ENCODE measurements at regions not wholly inside any gene's neighbourhood (a gene's known extent, or its start where the extent isn't known, plus 50 kb on each side); places are given as distances from the start of the nearest gene placed in this dataset.

DNA sequence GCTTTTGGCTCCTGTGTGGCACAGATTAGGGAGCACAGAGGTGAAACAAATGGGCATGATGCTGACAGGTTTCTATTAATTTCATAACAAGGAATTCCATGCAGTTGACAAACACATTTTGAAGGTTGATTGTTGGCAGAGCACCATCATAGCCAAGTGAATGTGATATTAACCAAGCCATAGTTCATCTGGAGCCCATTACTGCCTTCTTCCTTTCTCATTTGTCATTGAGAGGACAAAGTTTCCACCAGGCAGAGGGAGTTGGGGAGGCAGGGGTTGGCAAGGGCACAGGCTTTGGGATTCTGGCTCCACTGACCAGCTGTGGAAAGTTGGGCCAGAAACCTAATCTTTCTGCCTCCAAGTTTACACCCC is 325.2 kb downstream of the MFSD1 start:
- no peak for DNase-seq (ENCODE audit: low read depth)

DNA sequence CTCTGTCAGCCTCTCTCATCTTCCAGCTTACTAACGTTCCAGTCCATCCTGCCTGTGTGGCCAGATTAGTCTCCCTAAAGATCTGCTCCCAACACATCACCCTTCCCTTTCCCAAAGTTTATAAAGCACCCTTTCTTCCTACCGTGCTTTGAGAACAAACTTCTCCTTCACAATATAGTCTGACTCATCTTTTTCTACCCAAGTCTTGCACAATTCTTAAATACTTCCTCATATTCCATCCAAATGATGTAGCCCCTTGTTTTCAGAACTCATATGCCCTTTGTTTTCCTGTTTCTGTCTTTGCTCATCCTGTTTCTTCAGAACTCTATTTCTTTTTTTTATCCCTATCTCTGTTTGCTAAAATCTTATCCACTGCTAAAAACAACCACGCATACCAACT is 326.8 kb downstream of the MFSD1 start:
- DNase-seq (ENCODE audit: low read depth), result peak; percentile 48

DNA sequence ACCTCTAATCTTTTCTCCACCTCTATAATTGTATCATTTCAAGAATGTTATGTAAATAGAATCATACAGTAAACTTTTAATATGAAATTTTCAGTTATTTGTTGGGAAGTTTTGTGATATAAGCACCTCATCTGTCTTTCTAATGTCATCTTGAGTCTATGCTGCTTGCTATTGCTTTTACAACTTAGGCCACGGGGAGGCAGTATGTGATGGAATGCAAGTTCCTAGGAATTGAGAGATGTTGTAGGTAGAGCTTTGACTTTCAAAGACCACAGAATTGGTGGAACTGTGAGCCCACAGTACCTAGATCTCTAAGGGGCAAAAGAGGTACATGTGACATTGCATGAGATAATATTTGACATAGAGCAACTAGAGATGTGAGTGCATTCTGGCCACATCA is 328.3 kb downstream of the MFSD1 start:
- DNase-seq (ENCODE audit: low read depth), result no peak

DNA sequence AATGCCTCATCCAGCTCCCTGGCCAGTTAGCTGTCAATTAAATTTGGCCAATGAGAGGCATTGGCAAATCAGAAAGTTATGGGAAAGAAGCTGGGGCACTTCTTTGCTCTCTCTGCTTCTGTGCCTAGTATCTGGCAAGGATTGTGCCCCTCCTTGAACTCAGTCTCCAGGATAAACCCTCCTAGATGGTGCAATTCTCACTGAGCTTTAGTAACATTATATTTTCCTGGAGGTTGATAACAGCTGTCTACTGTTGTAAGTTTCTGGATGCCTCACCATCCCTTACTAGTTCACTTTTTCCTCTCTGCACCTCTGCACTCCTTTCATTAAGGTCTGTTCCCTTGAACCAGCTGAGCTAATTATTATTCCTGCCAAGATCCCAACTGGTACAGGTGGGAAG is 329.5 kb downstream of the MFSD1 start:
- DNase-seq (ENCODE audit: low read depth), result no peak

DNA sequence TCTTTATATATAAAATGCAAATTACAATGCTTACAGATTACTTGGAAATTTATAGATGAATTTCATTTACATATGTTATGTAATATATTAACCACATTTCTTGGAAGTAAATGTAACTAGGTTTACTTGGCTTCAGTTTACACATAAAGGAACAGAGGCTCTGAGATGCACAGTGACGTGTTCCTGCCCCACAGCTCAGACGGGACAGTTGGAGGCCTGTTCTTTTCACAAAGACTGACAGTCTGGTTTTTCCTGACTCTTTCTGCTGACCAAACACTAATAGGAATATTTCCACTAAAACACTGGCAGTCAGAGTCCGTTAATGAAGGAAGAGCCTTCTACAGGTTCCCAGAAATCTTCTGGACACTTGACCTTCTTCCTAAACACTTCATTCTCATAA is 336.1 kb downstream of the MFSD1 start:
- DNase-seq (ENCODE audit: low read depth), result no peak

DNA sequence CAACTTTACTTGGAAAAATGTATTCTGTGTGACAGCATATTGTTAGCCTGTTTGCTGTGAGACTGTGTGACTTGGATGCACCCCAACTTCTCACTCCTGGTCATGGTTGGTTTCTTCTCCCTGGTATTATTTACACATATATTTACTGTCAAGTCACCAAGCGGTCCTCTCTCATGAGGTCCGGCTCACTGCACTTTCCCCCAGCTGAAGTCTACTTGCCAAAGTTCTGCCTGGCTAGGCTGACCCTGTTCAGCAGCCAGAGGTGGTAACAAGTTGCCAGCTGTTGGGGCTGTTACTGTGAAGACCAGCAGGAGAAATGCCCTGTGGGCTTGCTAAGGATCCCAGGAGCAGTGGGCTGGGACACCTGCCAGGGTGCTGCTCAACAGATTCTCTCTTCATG is 337.5 kb downstream of the MFSD1 start:
- DNase-seq (ENCODE audit: low read depth), result no peak

DNA sequence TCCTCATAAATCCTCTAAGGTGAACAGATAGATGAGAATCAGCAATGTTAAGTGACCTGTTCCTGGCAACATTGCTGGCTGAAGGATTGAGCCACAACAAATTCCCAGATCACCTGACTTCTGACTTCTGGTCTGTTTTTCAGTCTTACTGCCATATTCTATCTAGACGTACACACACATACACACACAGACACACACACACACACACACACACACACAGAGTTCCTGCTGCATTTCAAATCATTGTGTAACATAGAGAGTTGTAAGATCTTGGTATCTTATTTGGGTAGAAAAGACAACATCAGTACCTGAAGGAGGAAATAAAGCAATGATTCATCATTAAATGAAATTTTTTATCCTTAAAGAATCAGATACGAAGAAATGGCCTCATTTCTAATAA is 342.6 kb downstream of the MFSD1 start:
- DNase-seq (ENCODE audit: low read depth), result no peak

DNA sequence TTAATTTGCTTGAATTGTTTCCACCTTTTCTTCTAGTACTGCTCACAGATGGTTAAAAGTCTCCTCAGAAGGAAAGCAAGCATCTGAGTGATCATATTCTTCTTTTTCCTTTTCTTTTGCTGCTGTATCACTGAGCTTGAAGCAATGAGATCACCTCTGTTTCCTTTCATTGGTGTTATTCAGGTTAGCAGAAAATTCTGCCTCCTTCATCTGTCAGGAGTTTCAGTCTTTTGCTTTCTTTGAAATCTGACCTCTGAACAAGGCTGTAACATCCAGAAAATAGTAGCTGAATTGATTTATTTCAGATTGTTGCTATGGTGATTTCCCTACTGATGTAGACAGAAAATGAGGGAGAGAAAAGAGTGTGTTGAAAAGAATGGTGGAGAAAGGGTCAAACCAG is 343.0 kb downstream of the MFSD1 start:
- DNase-seq (ENCODE audit: low read depth), result no peak

DNA sequence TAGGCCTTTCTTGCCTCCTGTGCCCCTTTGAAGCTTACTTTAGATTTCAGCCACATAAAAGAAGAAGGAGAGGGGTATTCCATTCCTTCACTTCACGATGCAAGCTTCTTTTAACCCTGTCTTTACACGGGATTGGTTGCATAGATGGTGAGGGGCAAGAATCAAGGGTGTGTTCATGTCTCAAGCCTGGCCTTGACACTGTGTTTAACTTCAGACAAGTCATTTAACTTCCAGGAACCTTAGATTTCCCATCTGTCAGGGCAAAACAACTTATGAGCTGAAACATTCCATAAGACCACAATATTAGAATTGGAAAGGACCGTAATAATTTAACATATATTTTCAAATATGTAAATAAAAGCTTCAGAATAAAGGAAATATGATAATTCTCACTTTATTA is 344.5 kb downstream of the MFSD1 start:
- DNase-seq (ENCODE audit: low read depth), result no peak

DNA sequence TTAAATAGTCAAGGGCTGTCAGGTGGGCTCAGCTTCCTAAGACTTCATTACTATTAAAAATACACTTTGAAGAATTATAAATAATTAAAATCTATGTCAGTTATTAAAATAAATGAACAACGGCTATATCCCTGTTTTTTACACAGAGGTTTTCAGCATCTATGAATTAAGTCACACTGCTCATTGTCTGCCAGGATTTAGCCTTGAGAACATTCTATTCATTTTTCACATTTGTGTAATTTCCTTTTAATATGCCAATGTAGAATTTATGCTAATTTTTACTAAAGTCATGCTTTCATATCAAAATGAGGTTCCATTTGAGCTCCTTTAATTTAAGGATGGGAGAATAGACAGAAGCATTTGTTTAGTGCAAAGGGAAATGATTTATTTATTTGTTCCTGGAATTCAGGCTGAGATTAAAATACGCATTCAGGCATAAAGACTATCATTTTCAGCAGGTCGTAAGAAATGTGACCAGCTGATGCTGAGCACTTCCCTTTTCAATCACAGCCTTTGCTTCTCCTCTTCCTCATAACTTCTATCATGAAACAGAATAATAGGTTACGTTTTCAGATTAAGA is 345.1 kb downstream of the MFSD1 start:
- DNase-seq (ENCODE audit: low read depth), result no peak

DNA sequence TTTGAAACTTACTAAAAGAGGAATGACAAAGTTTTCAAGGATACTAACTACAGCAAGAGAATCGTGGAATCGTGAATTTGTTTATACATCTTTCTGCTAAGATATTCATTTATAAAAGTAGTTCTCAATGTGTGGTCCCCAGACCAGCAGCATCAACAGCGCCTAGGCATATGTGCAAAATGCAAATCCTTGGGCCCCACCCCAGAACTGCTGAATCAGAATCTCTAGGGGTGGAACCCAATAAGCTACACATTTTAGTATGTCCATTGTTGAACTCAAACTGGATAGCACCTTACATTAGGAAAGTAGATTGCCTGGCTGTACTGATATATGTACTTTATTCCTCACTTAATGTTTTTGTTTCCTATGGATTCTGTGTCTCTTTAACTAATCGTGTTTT is 346.0 kb downstream of the MFSD1 start:
- DNase-seq (ENCODE audit: low read depth), result no peak

DNA sequence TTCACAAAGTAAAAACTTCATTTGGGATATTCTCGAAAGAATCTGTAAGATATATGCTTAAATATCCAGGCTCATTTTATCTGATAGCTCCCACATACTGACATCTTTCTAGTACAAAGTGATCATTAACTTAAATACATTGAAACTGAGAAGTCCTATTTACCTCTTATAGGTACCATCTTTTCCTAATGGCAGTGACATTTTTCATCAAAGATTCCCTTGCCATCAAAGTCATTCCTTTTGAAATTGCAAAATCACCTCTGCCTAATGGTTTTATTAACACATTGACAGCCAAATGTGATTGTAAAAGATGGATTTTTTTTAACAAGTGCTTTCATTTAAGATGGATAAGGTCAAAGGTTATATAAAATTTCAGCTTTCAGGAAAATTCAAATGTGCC is 346.6 kb downstream of the MFSD1 start:
- no peak for DNase-seq (ENCODE audit: low read depth)

DNA sequence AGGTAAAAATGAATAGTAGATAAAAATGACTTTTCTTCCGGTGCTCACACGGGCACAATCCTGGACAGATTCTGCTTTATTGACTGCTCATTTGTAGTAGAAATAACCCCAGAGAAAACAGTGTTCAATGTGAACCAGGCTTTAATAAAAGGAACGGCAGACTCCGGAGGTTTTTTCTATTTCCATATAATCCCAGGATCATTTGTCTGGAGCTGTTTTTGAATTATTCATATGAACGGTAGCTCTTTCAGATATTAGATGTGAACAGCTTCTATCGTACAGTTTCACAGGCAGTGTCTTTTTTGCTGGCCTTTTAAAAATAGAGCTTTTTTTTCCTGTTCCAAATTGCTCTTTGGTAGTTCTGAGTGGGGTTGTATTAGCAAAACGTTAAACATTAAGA is 347.3 kb downstream of the MFSD1 start:
- no peak for DNase-seq (ENCODE audit: low read depth)

DNA sequence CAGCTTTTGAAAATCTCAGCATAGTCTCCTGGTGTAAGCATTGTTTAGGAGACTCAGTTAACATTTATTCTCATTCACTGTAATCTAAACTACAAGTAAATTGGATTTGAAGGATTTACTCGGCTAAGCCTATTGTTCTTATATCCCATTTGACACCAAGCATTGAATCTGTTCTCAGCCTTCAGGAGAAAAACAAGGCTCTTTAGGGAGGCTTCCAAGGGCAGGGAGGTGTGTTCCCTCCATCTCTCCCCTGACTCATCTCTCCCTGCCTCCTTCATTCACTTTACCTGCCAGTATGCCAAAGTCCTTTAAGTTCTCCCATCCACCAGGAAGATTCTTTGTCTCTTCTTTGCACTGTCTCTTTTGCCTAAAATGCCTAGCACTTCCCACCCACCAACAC is 347.8 kb downstream of the MFSD1 start:
- DNase-seq (ENCODE audit: low read depth), result no peak

DNA sequence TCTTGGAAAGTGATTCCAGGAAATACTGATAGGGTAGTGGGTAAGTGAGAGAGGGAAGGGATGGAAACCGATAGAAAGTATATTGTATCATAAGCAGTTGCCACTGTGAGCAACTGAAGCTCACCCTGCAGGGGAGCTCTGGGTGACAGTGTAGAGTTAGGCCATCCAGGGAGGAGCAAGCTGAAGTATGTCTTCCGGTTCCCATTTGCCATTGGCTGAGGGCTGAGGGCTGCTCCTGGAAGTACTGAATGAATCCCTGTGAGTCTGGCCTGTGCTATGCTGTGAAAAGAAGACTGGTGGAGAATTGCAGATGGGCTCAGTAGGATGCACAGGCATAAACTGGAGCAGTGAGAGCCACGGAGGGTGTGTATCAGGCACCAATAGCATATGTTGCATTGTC is 348.3 kb downstream of the MFSD1 start:
- DNase-seq (ENCODE audit: low read depth), result no peak

DNA sequence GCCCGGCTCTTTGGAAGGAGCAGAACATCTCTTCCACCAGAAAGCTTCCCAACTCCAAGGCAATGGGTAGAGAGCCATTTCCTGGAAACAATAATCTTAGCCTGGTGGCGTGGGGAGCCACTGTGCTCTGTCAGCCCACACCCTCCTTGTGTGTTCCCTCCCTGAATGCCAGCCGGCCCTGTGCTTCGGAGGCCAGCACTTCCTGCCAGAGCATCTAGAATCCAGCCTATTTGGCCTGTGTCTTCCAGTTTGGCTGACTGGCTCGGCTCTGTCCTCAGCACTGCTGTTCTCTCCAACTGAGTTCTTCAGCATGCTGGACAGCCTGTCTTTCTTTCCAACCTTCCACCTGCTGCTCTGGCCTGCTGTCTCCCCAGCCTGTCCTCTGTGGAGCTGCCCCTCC is 349.3 kb downstream of the MFSD1 start:
- no peak for DNase-seq (ENCODE audit: low read depth)

DNA sequence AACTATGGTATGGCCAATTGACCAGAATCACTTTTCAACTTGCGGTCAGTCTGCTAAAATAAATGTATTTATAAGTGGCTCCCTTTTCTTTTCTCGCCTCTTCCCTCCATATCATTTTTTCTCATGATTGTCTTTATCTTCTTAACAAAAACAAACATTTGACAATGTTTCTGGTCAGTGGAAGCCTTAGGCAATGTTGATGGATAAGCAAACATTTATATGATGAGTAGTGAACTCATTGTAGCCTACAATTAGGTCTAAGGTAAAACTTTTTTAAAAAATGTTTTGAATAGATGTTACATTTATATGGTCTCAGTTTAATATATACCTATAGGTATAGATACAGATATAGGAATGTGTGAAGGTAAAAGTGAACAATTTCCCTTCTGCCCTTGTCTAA is 355.4 kb downstream of the MFSD1 start:
- DNase-seq (ENCODE audit: low read depth), result no peak

DNA sequence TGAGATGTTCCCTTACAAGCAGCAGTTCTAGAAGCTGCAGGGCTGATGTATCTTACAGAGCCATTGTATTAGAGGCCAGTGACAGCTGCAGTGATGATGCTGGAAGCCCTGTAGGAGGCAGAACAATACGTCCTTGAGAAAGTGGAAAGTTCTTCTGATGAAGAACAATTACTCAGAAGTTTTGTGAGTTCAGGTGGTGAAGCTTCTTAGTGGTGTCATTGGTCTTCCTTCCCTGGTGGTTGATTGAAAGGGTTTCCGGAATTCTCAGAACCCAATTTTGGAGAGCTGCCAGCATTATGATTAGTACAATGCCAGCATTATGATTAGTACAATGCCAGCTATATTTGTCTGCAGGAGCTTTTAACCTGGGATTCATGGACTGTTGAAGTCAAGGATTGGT is 356.4 kb downstream of the MFSD1 start:
- no peak for DNase-seq (ENCODE audit: low read depth)

DNA sequence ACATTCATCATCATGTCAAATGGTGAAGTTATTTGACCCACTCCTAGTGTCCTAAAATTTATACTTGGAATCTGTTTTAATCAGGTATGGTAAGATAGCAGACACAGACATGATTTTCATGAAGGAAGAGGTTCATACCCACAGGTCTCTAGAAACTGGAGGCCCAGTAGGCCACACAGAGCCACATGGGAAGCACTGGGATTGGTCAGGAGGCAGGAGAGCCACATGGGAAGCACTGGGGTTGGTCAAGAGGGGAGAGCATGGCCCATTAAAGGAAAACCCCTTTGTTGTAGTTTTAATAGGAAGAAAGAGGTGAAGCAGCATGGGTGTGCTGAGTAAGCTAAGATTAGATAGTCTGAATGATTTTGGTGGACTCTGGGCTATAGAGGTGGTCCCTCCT is 356.9 kb downstream of the MFSD1 start:
- DNase-seq (ENCODE audit: low read depth), result no peak

DNA sequence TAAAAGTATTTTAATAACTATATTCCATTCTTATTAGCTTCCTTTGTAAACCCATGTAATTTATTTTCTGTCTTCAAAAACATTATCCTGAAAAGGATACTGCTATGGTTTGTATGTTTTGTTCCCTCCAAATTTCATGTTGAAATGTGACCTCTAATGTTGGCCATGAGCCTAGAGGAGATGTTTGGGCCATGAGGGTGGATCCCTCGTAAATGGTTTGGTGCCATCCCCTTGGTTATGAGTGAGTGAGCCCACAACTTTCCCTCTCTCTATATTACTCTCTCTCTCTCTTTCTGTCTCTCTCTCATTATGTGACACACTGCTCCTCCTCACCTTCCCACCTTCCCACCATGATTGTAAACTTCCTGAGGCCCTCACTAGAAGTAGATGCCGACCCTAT is 357.7 kb downstream of the MFSD1 start:
- no peak for DNase-seq (ENCODE audit: low read depth)

DNA sequence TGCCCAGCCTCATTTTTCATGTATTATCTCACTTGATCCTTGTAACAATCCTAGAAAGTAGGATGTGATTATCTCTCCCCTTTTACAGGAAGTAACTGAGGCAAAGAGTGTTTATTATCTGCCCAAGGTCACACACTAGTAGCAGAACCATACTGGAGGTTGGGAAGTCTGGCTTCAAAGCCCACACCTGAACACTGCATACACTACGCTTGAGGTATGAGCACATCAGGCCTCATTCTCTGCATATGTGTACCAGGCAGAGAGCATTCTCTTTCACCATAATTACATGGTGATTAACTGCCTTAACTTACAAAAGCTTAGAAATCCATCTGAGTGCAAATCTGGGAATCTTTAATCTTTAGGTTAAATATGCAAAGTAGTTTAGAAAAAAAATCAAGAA is 361.8 kb downstream of the MFSD1 start:
- no peak for DNase-seq (ENCODE audit: low read depth)

DNA sequence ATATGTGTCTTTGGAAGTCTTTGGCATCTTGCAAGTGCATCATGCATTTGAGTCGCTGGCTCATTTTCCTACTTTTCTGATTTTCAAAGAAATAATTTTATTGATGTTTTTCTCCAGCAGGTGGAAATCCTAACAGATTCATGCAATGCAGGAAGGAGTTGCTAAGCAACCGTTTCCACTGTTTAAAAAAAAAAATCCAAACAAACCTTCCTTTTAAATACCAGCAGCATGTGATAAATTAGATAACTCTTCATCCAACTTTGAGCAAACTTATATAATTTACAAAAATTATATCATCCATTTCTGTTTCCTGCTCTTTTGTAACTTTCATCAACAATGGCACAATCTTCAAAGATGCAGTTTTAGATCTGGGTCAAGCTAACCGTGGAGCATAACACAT is 364.1 kb downstream of the MFSD1 start:
- DNase-seq (ENCODE audit: low read depth), result no peak

DNA sequence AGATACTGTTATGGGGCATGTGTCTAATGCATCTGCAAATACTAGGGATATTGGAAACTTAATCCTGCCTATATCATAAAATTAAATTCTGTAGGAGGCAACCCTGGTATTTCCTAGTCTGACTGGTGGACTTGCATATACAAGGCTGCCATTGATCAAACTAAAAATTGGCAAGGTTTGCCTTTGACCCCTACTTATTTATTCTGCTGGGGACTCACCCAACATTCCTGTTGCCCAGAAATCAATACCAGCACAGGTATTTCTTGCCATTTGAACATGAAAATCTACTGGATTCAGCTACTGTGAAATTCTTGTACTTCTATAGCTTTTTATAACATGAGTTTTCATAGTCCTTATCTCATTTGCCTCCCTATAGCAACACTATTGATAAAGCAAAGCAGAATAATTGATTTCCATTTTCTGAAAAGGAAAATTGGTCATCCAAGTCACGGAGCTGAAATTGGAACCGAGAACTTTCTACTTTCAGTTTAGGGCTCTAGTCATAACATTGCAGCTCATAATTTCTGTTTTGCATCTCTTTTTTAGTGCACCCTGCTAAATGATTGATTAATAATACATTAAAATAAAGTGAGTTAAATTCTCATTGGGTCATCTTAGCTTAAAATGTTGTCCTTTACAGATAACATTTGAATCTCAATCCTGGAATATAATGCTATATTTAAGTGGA is 365.2 kb downstream of the MFSD1 start:
- DNase-seq (ENCODE audit: low read depth), result no peak

DNA sequence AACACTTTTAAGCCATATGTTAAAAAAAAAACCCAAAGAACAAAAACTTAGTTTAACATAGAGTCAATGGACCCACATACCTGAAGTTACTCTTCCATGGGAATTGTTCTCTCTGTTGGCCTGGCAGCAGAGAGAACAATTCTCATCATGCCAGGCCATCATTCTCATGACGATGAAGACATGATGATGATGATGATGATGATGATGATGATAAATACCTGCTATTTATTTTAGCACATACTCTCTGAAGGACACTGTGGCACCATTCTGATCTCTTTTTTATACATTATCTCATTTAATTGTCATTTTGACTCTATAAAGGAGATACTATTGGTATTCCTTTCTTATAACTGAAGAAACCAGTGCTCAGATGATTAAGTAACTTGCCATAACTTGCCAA is 366.9 kb downstream of the MFSD1 start:
- DNase-seq (ENCODE audit: low read depth), result no peak

DNA sequence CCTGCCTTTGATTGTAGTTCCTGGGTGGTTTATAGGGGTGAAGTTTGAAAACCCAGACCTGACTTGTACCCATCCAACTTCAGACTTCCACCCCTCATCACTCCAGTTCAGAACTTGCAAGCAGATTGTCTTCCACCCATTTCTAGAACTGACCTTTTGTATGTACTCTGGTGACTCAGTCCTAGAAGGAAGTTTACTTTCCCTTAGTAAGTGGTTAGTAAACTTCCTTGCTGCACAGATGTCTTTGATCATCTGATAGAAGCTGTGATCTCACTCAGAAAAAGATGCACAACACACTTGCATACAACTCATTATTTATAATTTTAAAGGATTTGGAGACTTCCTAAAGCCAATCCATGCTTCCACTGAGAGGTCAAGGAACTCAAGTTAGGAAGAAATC is 368.0 kb downstream of the MFSD1 start:
- peak; percentile 86 for DNase-seq (ENCODE audit: low read depth)

Measured in non-pigmented ciliary epithelial cell (primary cell).